NCI-H2227 (cell line): ENCODE measurements at regions not wholly inside any gene's neighbourhood (a gene's known extent, or its start where the extent isn't known, plus 50 kb on each side); places are given as distances from the start of the nearest gene placed in this dataset.
"Not testable (repeated sequence)": the region's sequence is repeated elsewhere in the genome, so short reads cannot be mapped to it uniquely, and the experiment has no call there.

Experiments used
- DNase-seq: peaks from one replicate; lab custom pipeline; 2025; ENCODE audit not compliant: unreplicated experiment; lab: John Stamatoyannopoulos, UW

DNA sequence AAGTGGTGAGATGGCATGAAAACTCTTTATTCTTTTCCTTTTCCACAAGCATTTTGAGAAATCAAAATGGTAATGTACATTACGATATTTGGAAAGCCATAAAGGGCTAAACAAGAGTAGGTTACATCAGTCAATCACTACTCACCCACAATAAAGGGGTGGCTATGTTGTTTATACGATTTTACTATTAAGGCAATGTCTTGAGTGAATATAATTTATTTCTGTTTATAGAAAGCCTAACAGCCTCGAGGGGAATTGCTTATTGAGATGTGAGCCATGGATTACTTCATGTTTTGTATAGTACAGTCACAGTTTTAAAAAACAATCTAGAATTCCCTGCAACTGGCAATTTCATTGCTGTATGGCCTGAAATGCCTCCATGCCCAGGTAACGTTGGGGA, 237.5 kb upstream of the RBBP8 start:
- DNase-seq: no peak

DNA sequence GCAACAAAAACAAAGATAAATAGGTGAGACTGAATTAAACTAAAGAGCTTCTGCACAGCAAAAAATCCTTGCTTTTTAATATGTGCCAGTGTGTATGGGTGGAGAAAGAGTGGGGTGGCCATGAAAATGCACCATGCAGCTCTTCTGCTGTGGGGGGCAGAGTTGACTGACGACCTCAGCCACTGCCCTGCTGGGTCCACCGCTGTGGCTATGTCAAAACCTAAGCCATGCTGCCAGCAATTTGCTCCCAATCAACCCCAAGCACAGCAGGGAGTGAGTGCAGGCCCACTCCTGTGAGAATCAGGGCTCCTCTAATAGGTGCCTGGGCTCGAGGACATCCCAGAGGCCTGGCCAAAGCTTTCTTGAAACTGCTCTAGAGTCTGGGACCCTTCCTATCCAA, 235.6 kb upstream of the RBBP8 start:
- no peak for DNase-seq

DNA sequence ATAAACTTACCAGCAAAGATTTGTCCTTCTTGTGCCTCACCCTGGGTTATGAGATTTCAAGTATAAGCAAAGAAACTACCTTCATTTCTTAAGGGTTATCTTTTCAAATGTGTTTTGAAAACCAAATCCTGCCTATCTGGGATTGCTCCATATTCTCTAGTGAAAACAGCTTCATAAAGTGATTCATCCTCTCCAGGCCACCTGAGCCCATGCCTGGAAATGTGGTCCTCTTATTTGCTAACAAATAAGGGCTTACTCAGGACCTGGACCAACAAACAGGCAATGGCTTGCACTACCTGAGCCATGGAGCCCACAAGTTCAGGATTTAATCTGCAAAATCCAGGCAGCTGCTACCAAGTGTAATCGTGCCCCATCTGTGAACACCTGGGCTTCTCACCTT, 234.4 kb upstream of the RBBP8 start:
- DNase-seq: no peak

DNA sequence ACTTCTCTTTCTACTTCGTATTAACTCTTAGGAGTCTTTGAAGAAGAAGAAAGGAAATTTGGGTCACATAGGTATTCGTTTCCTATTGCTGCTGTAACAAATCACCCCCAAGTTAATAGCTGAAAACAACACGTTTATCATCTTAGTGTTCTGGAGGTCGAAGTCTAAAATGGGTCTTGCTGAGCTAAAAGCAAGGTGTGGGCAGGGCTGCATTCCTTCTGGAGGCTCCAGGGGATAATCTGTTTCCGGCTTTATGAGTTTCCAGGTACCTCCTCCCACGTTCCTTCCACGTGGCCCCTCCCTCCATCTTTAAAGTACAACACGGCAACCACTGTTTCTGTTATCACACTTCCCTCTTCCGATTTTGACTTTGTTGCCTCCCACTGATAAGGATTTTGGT, 233.5 kb upstream of the RBBP8 start:
- no peak for DNase-seq

DNA sequence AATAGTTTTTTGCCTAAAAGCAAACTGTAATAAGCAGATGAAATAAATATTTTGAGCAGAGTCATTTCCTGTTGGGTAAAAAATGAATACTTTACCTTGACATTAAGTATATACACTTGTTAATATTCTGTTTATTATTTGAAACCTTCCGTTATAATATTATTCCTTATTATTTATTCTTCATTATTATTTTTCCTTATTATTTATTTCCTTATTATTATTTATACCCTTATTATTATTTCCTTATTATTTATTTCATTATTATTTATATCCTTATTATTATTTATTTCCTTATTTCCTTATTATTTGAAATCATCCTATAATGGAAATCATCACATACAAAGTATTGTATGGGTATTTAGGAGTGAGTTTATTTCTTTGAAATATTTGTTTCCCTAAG, 232.2 kb upstream of the RBBP8 start:
- no peak for DNase-seq

DNA sequence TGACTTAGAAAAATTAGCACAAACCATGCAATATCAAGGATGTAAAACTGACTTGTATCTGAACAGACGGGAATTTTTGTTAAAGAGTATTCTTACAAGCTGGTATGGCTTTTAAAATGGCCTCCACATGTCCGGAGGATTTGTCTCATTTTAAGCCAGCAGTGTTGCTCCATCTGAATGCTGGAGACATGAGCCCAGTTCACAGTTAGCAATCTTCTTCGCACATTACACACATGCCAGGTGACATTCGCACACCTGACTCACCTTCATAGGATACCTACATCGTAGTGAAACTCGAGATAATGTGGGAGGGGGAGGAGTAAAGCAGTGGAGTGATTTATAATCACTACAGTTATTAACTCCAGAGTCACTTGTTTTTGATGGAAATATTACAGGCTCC, 231.8 kb upstream of the RBBP8 start:
- no peak for DNase-seq

DNA sequence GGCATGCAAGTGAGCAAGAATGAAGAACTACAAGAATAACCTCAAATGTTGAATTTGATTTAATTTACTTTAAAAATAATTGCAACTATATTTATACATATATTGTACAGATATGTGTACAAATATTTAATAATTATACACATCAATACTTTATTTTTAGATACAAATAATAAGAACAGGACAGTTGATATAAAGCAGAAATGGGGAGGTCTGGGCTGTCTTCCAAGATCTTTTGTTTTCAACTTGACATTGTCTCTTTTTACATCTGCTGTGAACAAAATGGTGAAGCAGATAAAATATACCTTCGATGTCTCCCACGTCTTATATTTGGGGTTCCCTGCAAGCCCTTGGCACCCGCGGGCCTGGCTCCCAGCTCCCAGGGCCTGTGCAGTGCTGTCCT, 231.3 kb upstream of the RBBP8 start:
- no peak for DNase-seq

DNA sequence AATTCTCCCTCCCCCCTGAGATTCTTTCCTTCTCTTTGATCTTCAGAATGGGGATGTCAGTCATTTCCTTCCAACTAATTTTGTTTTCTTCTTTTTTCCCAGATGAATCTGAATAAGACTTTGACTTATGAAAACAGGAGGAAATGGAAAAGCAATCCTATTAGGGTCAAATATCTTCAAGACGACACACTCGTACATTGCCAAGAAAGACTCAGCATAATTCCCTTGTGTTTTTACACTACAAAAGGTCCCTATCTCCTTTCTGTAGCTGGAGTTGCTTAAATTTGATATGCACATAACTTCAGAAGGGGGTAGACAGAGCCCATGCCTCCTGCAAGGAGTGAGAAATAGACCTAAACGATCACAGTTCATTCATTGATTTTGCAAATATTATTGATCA, 230.3 kb upstream of the RBBP8 start:
- no peak for DNase-seq

DNA sequence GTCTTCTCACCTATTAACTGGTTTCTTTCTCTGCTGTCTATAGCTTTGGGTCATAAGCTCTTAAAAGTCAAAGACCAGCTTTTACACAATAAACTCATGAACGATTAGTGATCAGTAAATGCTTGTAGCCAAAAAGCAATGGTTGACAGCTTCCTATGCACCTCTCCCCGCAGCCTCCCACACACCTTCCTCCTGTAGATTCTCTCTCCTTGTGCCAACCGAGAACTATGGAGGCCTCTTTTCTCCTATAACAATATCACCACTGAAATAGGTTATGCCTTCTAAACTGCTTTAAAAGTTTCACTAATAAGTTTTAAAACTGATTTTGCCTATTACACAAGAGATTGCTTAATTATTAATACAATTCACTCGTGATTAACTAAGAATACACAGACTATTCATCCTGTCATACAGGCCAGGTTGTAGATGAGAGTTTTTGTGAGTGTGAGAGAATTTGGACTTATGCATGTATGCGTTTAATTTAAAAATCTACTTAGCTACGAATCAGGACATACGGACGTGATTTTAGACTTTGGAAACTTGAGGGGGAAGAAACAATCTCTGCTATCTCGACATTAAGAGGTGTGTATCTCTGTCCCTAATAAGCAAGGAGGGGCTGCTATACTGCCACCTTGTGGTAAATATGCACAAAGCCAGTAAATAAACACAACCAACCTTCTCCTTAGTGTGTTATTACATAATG, 229.1 kb upstream of the RBBP8 start:
- DNase-seq: peak; percentile 8

DNA sequence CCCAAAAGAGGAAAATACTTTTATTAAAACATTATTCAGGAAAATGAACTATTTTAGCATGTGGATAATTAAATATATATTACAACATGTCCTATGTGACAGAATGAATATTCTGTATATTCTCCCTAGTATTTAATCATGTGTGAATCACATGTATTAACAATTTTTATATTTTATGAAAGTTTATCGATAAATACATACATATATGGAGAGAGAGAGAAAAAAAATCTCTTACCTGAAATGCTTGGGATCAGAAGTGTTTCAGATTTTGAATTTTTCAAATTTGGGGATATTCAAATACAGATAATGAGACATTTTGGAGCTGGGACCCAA, 228.6 kb upstream of the RBBP8 start:
- DNase-seq: no peak

DNA sequence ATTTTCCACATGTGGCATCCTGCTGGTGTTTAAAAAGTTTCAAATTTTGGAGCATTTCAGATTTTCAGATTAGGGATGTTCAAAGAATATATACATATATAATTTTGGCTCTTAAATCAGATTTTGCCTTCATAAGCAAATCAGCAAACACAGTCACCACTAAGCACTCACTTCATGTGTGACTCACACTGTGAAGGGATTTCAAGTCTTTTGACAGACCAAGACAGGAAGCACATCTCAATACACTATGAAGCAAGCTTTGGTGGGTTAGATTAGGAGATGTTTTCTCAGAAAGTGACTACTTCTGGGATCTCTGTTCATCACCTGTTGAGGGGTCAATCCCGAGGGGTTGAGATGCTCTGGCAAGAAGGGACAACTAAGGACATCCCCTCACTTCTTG, 227.8 kb upstream of the RBBP8 start:
- DNase-seq: no peak

DNA sequence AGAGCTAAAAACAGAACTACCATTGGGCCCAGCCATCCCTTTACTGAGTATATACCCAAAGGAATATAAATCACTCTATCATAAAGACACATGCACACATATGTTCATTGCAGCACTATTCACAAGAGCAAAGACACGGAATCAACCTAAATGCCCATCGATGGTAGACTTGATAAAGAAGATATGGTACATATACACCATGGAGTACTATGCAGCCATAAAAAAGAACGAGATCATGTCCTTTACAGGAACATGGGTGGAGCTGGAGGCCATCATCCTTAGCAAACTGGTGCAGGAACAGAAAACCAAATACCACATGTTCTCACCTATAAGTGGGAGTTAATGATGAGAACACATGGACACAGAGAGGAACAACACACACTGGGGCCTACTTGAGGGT, 227.1 kb upstream of the RBBP8 start:
- not testable (repeated sequence) for DNase-seq

DNA sequence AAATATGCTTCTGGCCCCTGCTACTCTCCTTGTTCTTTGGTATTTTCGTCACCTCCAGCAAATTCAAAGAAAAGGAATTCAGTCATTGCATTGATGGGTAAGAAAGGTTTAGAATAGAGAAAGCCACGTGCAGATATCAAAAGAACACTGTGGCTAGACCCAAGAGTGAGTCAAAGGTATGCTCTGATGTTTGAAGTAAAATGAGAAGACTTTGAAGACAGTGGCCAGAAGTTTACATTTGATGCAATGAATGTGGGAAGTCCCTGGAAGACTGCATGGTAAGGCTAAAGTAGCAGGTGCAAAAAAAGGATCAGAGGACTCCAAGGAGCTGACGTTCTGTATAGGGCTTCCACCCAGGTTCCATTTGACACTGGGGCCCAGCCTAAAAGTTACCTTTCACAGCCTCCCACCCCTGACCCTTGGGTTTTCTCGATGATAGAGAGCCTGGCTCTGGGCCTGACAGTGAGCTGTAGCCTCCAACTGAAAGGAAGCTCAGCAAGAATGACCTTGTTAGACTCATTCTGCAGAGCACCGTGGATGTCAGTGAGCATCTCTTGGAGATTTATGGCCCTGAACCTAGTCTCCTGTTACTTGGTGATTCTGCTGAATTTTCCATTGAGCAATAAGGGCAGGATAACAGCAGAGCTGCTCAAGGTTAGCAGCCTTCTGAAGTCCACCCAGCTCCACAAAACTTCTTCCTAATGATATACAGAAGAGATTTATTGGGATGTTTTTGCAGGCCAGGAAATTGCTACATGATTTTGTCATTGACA, 223.7 kb upstream of the RBBP8 start:
- DNase-seq: no peak

DNA sequence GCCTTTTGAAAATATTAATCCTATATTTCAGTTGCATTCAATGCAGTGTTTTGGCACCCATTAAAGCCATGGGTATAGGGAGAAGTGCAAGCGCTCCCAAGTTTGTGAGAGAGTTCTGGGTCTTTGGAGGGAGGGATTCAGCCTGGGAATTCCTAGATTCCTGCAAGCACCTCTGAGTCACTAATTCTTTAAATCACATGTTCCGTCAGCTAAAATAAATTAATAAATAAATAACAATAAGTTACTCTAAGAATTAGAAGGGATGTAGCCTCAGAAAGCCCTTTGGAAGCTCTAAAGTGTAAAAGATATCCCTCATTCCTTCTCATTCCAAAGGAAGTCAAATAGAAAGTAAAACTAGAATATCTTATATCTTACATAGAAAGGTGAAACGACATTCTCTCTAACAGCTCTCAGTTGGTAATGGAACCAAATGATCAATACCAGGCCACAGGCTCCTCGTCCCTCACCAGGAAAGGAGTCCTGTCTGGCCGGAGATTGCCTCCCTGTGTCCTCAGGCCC, 222.4 kb upstream of the RBBP8 start:
- no peak for DNase-seq

DNA sequence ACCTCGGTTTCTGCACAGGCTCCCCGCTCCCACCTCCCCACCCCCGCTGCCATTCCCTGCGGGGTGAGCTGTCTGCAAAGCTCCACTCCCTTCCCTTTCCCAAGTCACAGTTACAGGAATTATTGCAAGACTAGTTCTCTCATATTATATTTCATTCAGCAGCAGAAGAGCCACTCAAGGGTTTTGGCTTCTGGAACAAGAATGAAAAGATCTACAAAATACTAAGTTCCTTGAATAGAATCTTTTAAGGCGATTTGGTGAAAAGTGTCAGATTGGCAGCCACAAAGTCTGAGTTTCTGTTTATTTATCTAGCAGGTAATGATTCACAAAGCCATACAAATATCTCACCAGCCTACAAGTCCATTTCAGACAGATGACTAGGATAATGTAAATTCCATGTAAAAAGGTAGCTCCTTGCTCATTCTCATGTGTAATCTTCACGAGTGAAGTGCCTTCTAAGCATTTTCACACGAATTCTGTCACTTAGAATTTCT, 221.9 kb upstream of the RBBP8 start:
- no peak for DNase-seq

DNA sequence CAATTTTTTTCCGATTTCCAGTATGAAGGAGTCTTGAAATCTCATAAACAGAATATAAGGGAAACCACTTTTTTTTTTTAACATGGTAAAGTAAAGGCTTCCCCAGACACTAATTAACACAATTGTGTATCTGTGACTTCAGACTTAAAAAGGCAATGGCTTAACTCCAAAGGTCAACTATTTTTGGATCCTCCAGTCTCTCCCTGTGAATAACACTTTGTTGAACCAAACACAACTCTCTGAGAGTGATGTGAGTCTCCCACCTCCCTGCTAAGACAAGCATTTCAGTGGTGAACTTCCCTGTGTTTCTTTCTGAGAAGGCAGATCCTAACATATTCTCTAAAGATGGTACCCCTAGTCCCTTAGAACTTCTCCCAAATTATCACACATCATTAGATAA, 219.6 kb upstream of the RBBP8 start:
- no peak for DNase-seq

DNA sequence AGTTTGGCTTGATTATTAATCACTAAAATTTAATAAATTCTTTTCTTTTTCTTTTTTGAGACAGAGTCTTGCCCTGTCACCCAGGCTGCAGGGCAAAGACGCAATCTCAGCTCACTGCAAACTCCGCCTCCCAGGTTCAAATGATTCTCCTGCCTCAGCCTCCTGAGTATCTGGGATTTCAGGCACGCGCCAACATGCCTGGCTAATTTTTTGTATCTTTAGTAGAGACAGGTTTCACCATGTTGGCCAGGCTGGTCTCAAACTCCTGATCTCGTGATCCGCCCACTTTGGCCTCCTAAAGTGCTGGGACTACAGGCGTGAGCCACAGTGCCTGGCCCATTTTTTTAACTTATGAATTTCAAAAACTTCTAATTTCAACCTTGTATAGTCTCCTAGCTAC, 215.6 kb upstream of the RBBP8 start:
- DNase-seq: not testable (repeated sequence)

DNA sequence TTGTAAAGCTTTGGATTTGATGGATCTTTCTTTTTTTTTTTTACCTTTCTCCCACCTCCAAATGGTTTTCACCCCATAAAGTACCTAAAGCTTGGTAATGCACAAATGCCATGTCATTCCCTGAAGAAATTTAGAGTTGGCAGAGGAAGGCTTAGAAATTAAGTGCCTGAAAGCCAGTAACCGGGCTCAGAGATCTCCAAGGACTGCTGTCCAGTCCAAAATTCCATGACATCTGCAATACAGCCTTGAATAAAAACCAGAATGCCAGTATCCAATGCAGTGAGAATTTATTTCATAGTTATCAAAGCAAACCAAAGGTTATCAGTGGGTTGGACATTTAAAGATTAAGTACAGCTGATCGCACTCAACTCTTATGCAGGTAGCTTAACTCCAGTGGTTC, 209.9 kb upstream of the RBBP8 start:
- no peak for DNase-seq

DNA sequence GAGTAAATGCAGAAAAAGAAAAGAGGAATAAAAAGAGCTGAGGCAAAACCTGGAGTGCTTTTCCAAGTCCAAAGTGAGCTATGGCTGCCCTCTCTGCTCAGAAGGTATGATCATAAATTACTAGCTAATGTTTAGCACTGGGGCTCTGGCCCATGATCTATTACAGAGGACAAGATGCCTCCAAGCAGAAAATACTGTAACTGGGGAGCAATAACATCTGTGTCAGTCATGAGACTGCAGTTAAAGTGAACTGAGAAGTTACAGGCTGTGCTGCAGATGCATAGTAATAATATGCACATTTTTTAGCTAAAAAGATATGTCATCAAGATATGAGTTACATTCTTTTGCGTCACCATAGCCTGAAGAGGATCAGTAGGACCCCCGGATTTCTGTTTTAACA, 209.4 kb upstream of the RBBP8 start:
- no peak for DNase-seq

DNA sequence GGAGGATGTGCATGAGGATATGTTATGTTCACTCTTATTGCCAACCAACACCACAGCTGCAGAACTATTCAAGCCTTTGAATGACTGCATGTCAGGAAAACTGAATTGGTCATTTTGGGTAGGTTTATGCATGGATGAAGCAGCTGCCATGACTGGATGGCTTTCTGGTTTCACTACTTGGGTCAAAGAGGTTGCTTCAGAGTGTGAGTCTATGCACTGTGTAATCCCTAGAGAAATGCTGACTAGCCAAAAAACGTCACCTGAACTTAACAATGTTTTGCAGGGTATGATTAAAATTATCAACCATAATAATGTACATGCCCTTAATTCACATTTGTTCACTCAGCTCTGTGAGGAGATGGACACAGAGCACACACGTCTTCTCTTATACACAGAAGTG, 206.7 kb upstream of the RBBP8 start:
- DNase-seq: no peak

DNA sequence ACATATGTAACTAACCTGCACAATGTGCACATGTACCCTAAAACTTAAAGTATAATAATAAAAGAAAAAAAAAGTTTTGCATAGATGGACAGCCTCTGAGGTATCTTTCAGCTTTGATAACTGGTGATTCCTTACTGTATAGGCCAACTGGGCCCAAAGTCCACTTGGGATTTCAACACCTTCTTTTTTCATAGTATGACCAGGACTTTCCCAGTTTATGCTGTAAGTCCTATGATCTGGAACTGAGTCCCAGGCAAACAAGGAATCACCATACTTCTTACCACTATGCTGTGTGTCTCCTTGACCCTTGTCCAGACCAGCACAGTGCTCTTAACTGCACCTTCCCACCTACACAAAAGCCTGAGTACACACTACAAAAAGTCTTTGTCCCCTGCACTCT, 205.1 kb upstream of the RBBP8 start:
- no peak for DNase-seq

DNA sequence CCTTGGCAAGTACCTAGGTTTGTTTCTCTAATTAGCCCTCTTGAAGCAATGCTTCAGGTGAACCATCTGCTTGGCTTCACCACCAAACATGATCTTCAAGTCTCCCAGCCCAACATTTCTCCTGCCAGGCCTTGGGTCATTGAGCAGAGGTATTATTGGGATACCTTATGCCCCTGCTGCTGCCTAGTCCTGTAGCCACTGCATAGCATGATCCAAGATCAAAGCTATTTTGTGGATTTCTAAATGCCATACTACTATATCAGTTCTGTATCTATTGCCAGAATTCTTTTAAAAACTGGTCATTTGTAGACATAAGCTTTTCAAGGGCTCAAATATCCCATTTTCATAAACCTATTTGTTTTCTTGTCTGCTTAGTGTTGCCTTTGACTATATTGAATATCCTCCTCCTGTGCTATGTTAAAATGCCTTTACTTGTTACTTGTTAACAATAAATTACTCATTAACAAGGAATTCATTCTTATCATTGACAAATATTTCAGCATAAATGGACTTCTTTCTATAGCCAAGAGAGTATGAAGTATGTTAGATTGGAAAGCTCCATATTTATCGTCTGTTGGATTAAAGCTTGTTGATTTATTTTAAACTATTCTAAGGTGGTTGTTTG, 204.5 kb upstream of the RBBP8 start:
- DNase-seq: no peak
